Karpas-422 (cell line): ENCODE measurements at regions not wholly inside any gene's neighbourhood (a gene's known extent, or its start where the extent isn't known, plus 50 kb on each side); places are given as distances from the start of the nearest gene placed in this dataset.
"Not testable (repeated sequence)": the region's sequence is repeated elsewhere in the genome, so short reads cannot be mapped to it uniquely, and the experiment has no call there.

ENCODE experiments used
- DNase-seq: peaks from one replicate; pipeline ENCODE4 v3.0.0-alpha.2; 2015
- H2AFZ ChIP-seq: fragments of 200-600 bp; sonication (generic); 2 replicates; pipeline ENCODE4 v1.6.1; 2014; ENCODE audit warnings: antibody characterized with exemption, low read length, mixed read lengths
- H3K27ac ChIP-seq: fragments of 200-600 bp; sonication (generic); 2 replicates; pipeline ENCODE4 v1.5.1; 2014; ENCODE audit warnings: mild to moderate bottlenecking, low read length, moderate library complexity
- H3K27me3 ChIP-seq: fragments of 200-600 bp; sonication (generic); 2 replicates; pipeline ENCODE4 v1.6.1; 2014; ENCODE audit warnings: low read length, mixed read lengths
- H3K36me3 ChIP-seq: fragments of 200-600 bp; sonication (generic); 2 replicates; pipeline ENCODE4 v1.6.1; 2014; ENCODE audit warnings: low read length, mixed read lengths; ENCODE audit not compliant: insufficient read depth
- H3K4me1 ChIP-seq: fragments of 200-600 bp; sonication (generic); 2 replicates; pipeline ENCODE4 v1.6.1; 2014; ENCODE audit warnings: mild to moderate bottlenecking, low read length, mixed read lengths
- H3K4me2 ChIP-seq: fragments of 200-600 bp; sonication (generic); 2 replicates; pipeline ENCODE4 v1.6.1; 2014; ENCODE audit warnings: low read length, low read depth, mild to moderate bottlenecking; ENCODE audit not compliant: poor library complexity, severe bottlenecking
- H3K4me3 ChIP-seq: fragments of 200-600 bp; sonication (generic); 2 replicates; pipeline ENCODE4 v1.5.1; 2014; ENCODE audit warnings: mild to moderate bottlenecking, antibody characterized with exemption, low read length, mixed read lengths
- H3K79me2 ChIP-seq: fragments of 200-600 bp; sonication (generic); 2 replicates; pipeline ENCODE4 v1.6.1; 2014; ENCODE audit warnings: mild to moderate bottlenecking, low read length, mixed read lengths
- H3K9ac ChIP-seq: fragments of 200-600 bp; sonication (generic); 2 replicates; pipeline ENCODE4 v1.6.0; 2014; ENCODE audit warnings: low read length
- H3K9me2 ChIP-seq: fragments of 200-600 bp; sonication (generic), shearing (Covaris generic); replicated peaks from 2 replicates; pipeline ENCODE4 v1.6.0; 2014; ENCODE audit warnings: mild to moderate bottlenecking, low read length, moderate library complexity; ENCODE audit not compliant: insufficient read depth
- H3K9me3 ChIP-seq: fragments of 300-700, 200-600 bp; sonication (generic); 2 replicates; pipeline ENCODE4 v1.6.1; 2014; ENCODE audit warnings: low read length, mixed read lengths
- H4K20me1 ChIP-seq: fragments of 200-600 bp; sonication (generic); 2 replicates; pipeline ENCODE4 v1.6.1; 2014; ENCODE audit warnings: mild to moderate bottlenecking, antibody characterized with exemption, low read length, low read depth; ENCODE audit not compliant: insufficient read depth

- H3K4me1 ChIP-seq, H3K9me2 ChIP-seq, H3K9ac ChIP-seq, H3K79me2 ChIP-seq, H3K27me3 ChIP-seq, H2AFZ ChIP-seq, H3K27ac ChIP-seq, H3K4me3 ChIP-seq, DNase-seq, H4K20me1 ChIP-seq, H3K36me3 ChIP-seq, H3K4me2 ChIP-seq: not testable (repeated sequence)
- H3K9me3 ChIP-seq = peaks cover 20% of the 10 kb centered on the region; the same call in 1 of the 2 replicates
Observed at GRCh38 chrX:121877337-121877736, 829.9 kb downstream of the GLUD2 start.

GRCh38 chrX:121886557-121886956 lies 839.1 kb downstream of the GLUD2 start:
- no peaks in the 10 kb centered on the region for H3K27me3 ChIP-seq
- no peak overlapping the region for H2AFZ ChIP-seq
- no peaks in the 10 kb centered on the region for H3K9me2 ChIP-seq
- H3K36me3 ChIP-seq = no peaks in the 10 kb centered on the region
- peaks cover 23% of the 10 kb centered on the region for H3K9me3 ChIP-seq
- H3K4me1 ChIP-seq = no peaks in the 10 kb centered on the region
- H3K79me2 ChIP-seq = no peaks in the 10 kb centered on the region
- no peak overlapping the region for H3K9ac ChIP-seq
- H4K20me1 ChIP-seq = no peaks in the 10 kb centered on the region
- DNase-seq = no peak
- H3K27ac ChIP-seq = no peak overlapping the region
- no peak overlapping the region for H3K4me3 ChIP-seq
- no peak overlapping the region for H3K4me2 ChIP-seq

- Histone ChIP-seq H3K36me3 (no peaks in the 10 kb centered on the region), H2AFZ (no peak overlapping the region), H3K4me3 (no peak overlapping the region), H3K27ac (no peak overlapping the region), H3K27me3 (no peaks in the 10 kb centered on the region), H3K9ac (no peak overlapping the region), H4K20me1 (no peaks in the 10 kb centered on the region), H3K4me2 (no peak overlapping the region), H3K9me2 (no peaks in the 10 kb centered on the region), H3K79me2 (no peaks in the 10 kb centered on the region), H3K9me3 (peaks cover 12% of the 10 kb centered on the region), H3K4me1 (no peaks in the 10 kb centered on the region)
- no peak for DNase-seq
Observed at GRCh38 chrX:121894756-121895155, 847.3 kb downstream of the GLUD2 start.

- Histone ChIP-seq H3K4me3 (no peak overlapping the region), H3K9ac (no peak overlapping the region), H4K20me1 (no peaks in the 10 kb centered on the region), H3K27ac (no peak overlapping the region), H2AFZ (no peak overlapping the region), H3K9me2 (no peaks in the 10 kb centered on the region), H3K79me2 (no peaks in the 10 kb centered on the region), H3K9me3 (peaks cover 22% of the 10 kb centered on the region), H3K36me3 (no peaks in the 10 kb centered on the region), H3K27me3 (no peaks in the 10 kb centered on the region), H3K4me1 (no peaks in the 10 kb centered on the region), H3K4me2 (no peak overlapping the region)
- no peak for DNase-seq
Observed at GRCh38 chrX:121902463-121902862, 855.1 kb downstream of the GLUD2 start.

- Histone ChIP-seq H3K27ac (no peak overlapping the region), H3K36me3 (no peaks in the 10 kb centered on the region), H3K9me3 (peaks cover 28% of the 10 kb centered on the region), H3K27me3 (no peaks in the 10 kb centered on the region), H4K20me1 (no peaks in the 10 kb centered on the region), H2AFZ (no peak overlapping the region), H3K4me1 (no peaks in the 10 kb centered on the region), H3K4me2 (no peak overlapping the region), H3K9me2 (no peaks in the 10 kb centered on the region), H3K4me3 (no peak overlapping the region), H3K79me2 (no peaks in the 10 kb centered on the region), H3K9ac (no peak overlapping the region)
- no peak for DNase-seq
Observed at GRCh38 chrX:121903961-121904360, 856.6 kb downstream of the GLUD2 start.

- Histone ChIP-seq H3K4me1 (no peaks in the 10 kb centered on the region), H3K36me3 (no peaks in the 10 kb centered on the region), H3K9me2 (no peaks in the 10 kb centered on the region), H3K9me3 (peaks cover 52% of the 10 kb centered on the region), H3K27ac (no peak overlapping the region), H3K79me2 (no peaks in the 10 kb centered on the region), H4K20me1 (no peaks in the 10 kb centered on the region), H3K9ac (no peak overlapping the region), H2AFZ (no peak overlapping the region), H3K4me3 (no peak overlapping the region), H3K4me2 (no peak overlapping the region), H3K27me3 (no peaks in the 10 kb centered on the region)
- DNase-seq = no peak
Observed at GRCh38 chrX:121921258-121921657, 873.8 kb downstream of the GLUD2 start.

- Histone ChIP-seq H3K4me2 (no peak overlapping the region), H3K27ac (no peak overlapping the region), H3K79me2 (no peaks in the 10 kb centered on the region), H2AFZ (no peak overlapping the region), H3K27me3 (no peaks in the 10 kb centered on the region), H3K9me2 (no peaks in the 10 kb centered on the region), H3K4me1 (no peaks in the 10 kb centered on the region), H4K20me1 (no peaks in the 10 kb centered on the region), H3K9ac (no peak overlapping the region), H3K36me3 (no peaks in the 10 kb centered on the region), H3K4me3 (no peak overlapping the region), H3K9me3 (peaks cover 2% of the 10 kb centered on the region; the same call in 1 of the 2 replicates)
- DNase-seq = no peak
Observed at GRCh38 chrX:121931567-121931966, 884.2 kb downstream of the GLUD2 start.

- no peak overlapping the region for H2AFZ ChIP-seq
- no peaks in the 10 kb centered on the region for H4K20me1 ChIP-seq
- H3K9me2 ChIP-seq = no peaks in the 10 kb centered on the region
- no peaks in the 10 kb centered on the region for H3K27me3 ChIP-seq
- no peak overlapping the region for H3K4me3 ChIP-seq
- no peak overlapping the region for H3K9ac ChIP-seq
- no peak overlapping the region for H3K27ac ChIP-seq
- H3K4me1 ChIP-seq = no peaks in the 10 kb centered on the region
- H3K4me2 ChIP-seq = no peak overlapping the region
- no peak for DNase-seq
- H3K9me3 ChIP-seq = peaks cover 5% of the 10 kb centered on the region; the same call in 1 of the 2 replicates
- H3K36me3 ChIP-seq = no peaks in the 10 kb centered on the region
- H3K79me2 ChIP-seq = no peaks in the 10 kb centered on the region
Observed at GRCh38 chrX:121932688-121933087, 885.3 kb downstream of the GLUD2 start.
